Sigmoid colon (tissue), 4 donors: ENCODE measurements at regions not wholly inside any gene's neighbourhood (a gene's known extent, or its start where the extent isn't known, plus 50 kb on each side); places are given as distances from the start of the nearest gene placed in this dataset.

Source experiments
- EP300 ChIP-seq, 4 donors: sonication (generic); formaldehyde crosslinking; IDR thresholded peaks; one replicate each; pipeline ENCODE4 v1.6.1; 2017; ENCODE audit warnings: antibody characterized with exemption in 4 of 4
- POLR2A ChIP-seq, 2 donors: fragments of 450-650 bp; IDR thresholded peaks; one replicate each; pipeline ENCODE4 v1.6.1; 2016; ENCODE audit warnings: antibody characterized with exemption in 2 of 2, mild to moderate bottlenecking in 2 of 2, moderate library complexity in 2 of 2
- TF ChIP-seq, protein P1 (sequence below), 4 experiments: fragments of 450-650 bp in 3 of 4; fragments of 200-600 bp in 1 of 4; IDR thresholded peaks; one replicate each; pipeline ENCODE4 v1.5.1; 2016 to 2019; ENCODE audit warnings: antibody characterized with exemption in 4 of 4, mild to moderate bottlenecking in 3 of 4, moderate library complexity in 2 of 4

DNA sequence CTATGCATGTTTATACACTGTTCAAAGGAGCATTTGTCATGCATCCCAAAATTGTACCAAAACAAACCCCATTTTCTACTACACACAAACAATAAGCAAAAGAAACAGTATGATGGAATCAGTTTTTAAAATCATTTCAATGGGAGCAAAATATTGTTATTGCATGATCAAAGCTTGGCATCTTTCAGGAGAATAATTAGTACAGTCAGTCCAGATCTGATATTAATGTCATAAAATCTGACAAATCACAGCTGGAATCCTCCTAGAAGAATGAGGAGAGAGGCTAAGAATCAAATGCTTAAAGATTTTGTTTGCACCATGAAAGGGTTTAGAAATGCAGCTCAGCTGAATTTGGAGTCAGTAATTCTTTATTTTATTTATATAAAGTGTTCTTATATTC lies 229.7 kb upstream of the SEMA3E start:
- TF ChIP-seq, protein P1, sequence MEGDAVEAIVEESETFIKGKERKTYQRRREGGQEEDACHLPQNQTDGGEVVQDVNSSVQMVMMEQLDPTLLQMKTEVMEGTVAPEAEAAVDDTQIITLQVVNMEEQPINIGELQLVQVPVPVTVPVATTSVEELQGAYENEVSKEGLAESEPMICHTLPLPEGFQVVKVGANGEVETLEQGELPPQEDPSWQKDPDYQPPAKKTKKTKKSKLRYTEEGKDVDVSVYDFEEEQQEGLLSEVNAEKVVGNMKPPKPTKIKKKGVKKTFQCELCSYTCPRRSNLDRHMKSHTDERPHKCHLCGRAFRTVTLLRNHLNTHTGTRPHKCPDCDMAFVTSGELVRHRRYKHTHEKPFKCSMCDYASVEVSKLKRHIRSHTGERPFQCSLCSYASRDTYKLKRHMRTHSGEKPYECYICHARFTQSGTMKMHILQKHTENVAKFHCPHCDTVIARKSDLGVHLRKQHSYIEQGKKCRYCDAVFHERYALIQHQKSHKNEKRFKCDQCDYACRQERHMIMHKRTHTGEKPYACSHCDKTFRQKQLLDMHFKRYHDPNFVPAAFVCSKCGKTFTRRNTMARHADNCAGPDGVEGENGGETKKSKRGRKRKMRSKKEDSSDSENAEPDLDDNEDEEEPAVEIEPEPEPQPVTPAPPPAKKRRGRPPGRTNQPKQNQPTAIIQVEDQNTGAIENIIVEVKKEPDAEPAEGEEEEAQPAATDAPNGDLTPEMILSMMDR (IDR thresholded peaks at IDR 0.05): no peak
- TF ChIP-seq POLR2A (IDR thresholded peaks at IDR 0.05) (no peak), EP300 (IDR thresholded peaks at IDR 0.05) (no peak)
